ENCODE measurements at regions not wholly inside any gene's neighbourhood (a gene's known extent, or its start where the extent isn't known, plus 50 kb on each side); places are given as distances from the start of the nearest gene placed in this dataset.

GRCh38 chr18:64852281-64852680 lies 703.4 kb upstream of the LINC00305 start:
- no peak for TF ChIP-seq CTCF (conservative IDR thresholded peaks at IDR 0.05; ENCODE audit: low read depth, low read length)
- no peak for TF ChIP-seq EZH2 (IDR thresholded peaks at IDR 0.05; ENCODE audit: low read length, unreplicated experiment)

Measured in PC-3 (cell line).